AG04449 (cell line): ENCODE measurements at regions not wholly inside any gene's neighbourhood (a gene's known extent, or its start where the extent isn't known, plus 50 kb on each side); places are given as distances from the start of the nearest gene placed in this dataset.
"Not testable (repeated sequence)": the region's sequence is repeated elsewhere in the genome, so short reads cannot be mapped to it uniquely, and the experiment has no call there.

Experiments
- CTCF ChIA-PET: fragments of 350-600 bp; formaldehyde crosslinking; extraction: SDS; loops from one replicate; lab custom pipeline; 2021; ENCODE audit warnings: antibody characterized with exemption; lab: Yijun Ruan, JAX
- POLR2A ChIA-PET: fragments of 400-600, 350-600 bp; formaldehyde crosslinking; extraction: SDS; loops from one replicate; lab custom pipeline; 2020; ENCODE audit warnings: antibody characterized with exemption, inconsistent platforms; lab: Yijun Ruan, JAX
- DNase-seq: peaks from one replicate; pipeline ENCODE4 v3.0.0-alpha.2; 2010; ENCODE audit warnings: low read depth, low spot score
- H3K4me3 ChIP-seq: 2 replicates; pipeline ENCODE4 v1.5.1; 2011; ENCODE audit warnings: low read depth, mild to moderate bottlenecking, control low read depth, low read length
- CTCF ChIP-seq: IDR thresholded peaks from one replicate; pipeline ENCODE4 v1.5.1; 2011; ENCODE audit warnings: mild to moderate bottlenecking, moderate library complexity, low read length, control low read depth, inconsistent platforms; ENCODE audit not compliant: insufficient read depth; ENCODE audit errors: missing control alignments

DNA sequence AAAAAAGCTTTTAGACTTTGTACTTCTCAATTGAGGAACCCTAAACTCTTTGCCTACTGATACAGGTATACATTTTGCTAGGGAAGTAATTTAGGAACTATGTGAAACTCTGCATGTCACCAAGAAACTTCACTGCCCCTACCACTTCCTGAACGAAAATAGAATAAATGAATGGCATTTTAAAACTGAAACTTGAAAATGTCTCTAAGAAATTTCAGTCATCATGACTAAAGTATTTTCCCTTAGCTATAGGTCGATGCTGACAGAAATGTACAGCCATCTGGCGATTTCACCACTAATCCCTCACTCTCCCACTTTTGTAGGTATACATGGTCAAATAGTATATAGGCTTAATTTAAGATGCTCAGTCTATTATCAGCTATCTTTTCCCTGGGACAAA is 194.9 kb upstream of the SYT10 start:
- no peak for DNase-seq
- no peak for TF ChIP-seq CTCF
- CTCF ChIA-PET = no interaction called here
- no peak overlapping the region for H3K4me3 ChIP-seq
- POLR2A ChIA-PET = no interaction called here

DNA sequence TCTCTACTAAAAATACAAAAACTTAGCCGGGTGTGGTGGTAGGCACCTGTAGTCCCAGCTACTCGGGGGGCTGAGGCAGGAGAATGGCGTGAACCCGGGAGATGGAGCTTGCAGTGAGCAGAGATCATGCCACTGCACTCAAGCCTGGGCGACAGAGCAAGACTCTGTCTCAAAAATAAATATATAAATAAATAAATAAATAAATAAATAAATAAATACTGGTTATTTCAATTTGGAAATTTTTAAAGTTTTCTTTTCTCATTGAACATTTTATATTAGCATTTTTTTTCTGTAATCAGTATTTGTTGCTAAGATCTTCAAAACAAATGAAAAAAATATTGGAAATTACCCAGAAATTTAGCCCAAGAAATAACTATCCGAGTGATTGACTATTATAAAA is 197.3 kb upstream of the SYT10 start:
- POLR2A ChIA-PET, CTCF ChIA-PET, DNase-seq, H3K4me3 ChIP-seq: not testable (repeated sequence)

DNA sequence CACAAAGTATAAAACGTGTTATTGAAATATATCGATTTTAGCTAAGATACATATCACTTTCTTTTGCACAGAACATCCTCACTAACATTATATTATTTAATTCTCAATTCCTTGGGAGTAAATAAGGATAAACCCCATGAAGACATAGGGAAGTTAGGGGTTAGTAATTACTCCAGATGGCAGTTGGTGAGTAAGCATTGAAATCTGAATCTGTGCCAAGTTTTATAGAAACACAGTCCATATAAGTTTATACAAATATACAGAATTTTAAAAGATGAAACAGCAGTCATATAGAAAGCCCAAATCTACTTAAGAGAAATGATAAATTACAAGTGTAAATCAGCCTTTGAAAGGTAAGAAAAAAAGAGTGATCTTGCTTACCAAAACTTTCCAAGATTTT is 200.4 kb upstream of the SYT10 start:
- no peak for TF ChIP-seq CTCF
- CTCF ChIA-PET = no interaction called here
- POLR2A ChIA-PET = no interaction called here
- H3K4me3 ChIP-seq = no peak overlapping the region
- DNase-seq = no peak

- ChIA-PET CTCF (interaction anchor here (0.6 kb wide), 1 partner anchor 9 kb away, joined by 3 read pairs; no protein-coding TSS in a partner anchor), POLR2A (no interaction called here)
- no peak overlapping the region for H3K4me3 ChIP-seq
- DNase-seq = no peak
- TF ChIP-seq CTCF = no peak
These were observed 210.4 kb upstream of the SYT10 start for GRCh38 chr12:33649992-33650391.

GRCh38 chr12:33650832-33651231 is 211.2 kb upstream of the SYT10 start:
- no peak overlapping the region for H3K4me3 ChIP-seq
- ChIA-PET POLR2A (no interaction called here), CTCF (no interaction called here)
- no peak for DNase-seq
- no peak for TF ChIP-seq CTCF

DNA sequence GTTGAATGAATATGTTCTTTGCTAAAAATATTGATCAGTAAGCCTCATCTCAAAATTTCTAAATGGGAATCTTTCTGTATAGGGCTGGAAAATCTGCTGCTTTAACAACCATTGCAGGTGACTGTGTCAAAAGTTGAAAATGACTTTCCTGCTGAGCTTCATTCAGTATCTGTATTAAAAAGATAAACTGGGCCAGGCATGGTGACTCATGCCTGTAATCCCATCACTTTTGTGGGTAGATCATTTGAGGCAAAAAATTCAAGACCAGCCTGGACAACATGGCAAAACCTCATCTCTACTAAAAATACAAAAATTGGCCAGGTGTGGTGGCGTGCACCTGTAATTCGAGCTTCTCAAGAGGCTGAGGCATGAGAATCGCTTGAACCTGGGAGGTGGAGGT is 213.7 kb upstream of the SYT10 start:
- ChIA-PET CTCF (no interaction called here), POLR2A (no interaction called here)
- no peak for DNase-seq
- no peak overlapping the region for H3K4me3 ChIP-seq
- no peak for TF ChIP-seq CTCF

- no peak for DNase-seq
- CTCF ChIA-PET = no interaction called here
- POLR2A ChIA-PET = no interaction called here
- no peak overlapping the region for H3K4me3 ChIP-seq
- TF ChIP-seq CTCF = no peak
These were observed 214.7 kb upstream of the SYT10 start for GRCh38 chr12:33654313-33654712.
